ENCODE measurements at regions not wholly inside any gene's neighbourhood (a gene's known extent, or its start where the extent isn't known, plus 50 kb on each side); places are given as distances from the start of the nearest gene placed in this dataset.

- in situ Hi-C loops (cut with MboI; ENCODE audit: low sequenced_read_pairs, unreplicated experiment): no loop called here
- no peak for DNase-seq (ENCODE audit: low spot score)
- TF ChIP-seq CTCF (IDR thresholded peaks at IDR 0.05; ENCODE audit: borderline replicate concordance, control extremely low read depth, extremely low read depth, insufficient read depth, missing control alignments): no peak
Measured at GRCh38 chr12:27151479-27151878, 69.1 kb upstream of the C12orf71 start.

GRCh38 chr12:27158297-27158696 is 75.9 kb upstream of the C12orf71 start:
- TF ChIP-seq CTCF (IDR thresholded peaks at IDR 0.05; ENCODE audit: borderline replicate concordance, control extremely low read depth, extremely low read depth, insufficient read depth, missing control alignments): no peak
- in situ Hi-C loops (cut with MboI; ENCODE audit: low sequenced_read_pairs, unreplicated experiment): no loop called here
- no peak for DNase-seq (ENCODE audit: low spot score)

- DNase-seq (ENCODE audit: low spot score): no peak
- TF ChIP-seq CTCF (IDR thresholded peaks at IDR 0.05; ENCODE audit: borderline replicate concordance, control extremely low read depth, extremely low read depth, insufficient read depth, missing control alignments): no peak
- in situ Hi-C loops (cut with MboI; ENCODE audit: low sequenced_read_pairs, unreplicated experiment): no loop called here
Measured at GRCh38 chr12:27161458-27162228, 79.3 kb upstream of the C12orf71 start.

- no peak for DNase-seq (ENCODE audit: low spot score)
- TF ChIP-seq CTCF (IDR thresholded peaks at IDR 0.05; ENCODE audit: borderline replicate concordance, control extremely low read depth, extremely low read depth, insufficient read depth, missing control alignments): no peak
- in situ Hi-C loops (cut with MboI; ENCODE audit: low sequenced_read_pairs, unreplicated experiment): no loop called here
Measured at GRCh38 chr12:27162229-27162537, 79.8 kb upstream of the C12orf71 start.

GRCh38 chr12:27163048-27163715 is 80.8 kb upstream of the C12orf71 start:
- in situ Hi-C loops (cut with MboI; ENCODE audit: low sequenced_read_pairs, unreplicated experiment): no loop called here
- no peak for TF ChIP-seq CTCF (IDR thresholded peaks at IDR 0.05; ENCODE audit: borderline replicate concordance, control extremely low read depth, extremely low read depth, insufficient read depth, missing control alignments)
- no peak for DNase-seq (ENCODE audit: low spot score)

GRCh38 chr12:27163894-27164293 is 80.2 kb upstream of the STK38L start:
- in situ Hi-C loops (cut with MboI; ENCODE audit: low sequenced_read_pairs, unreplicated experiment): no loop called here
- no peak for TF ChIP-seq CTCF (IDR thresholded peaks at IDR 0.05; ENCODE audit: borderline replicate concordance, control extremely low read depth, extremely low read depth, insufficient read depth, missing control alignments)
- no peak for DNase-seq (ENCODE audit: low spot score)

Data from GM13976 (cell line).